Stimulated activated CD8-positive, alpha-beta memory T cell treated with anti-CD3 and anti-CD28 coated beads, Interleukin-15, amount 100 ng/mL, for 48 hours (primary cell): ENCODE measurements at regions not wholly inside any gene's neighbourhood (a gene's known extent, or its start where the extent isn't known, plus 50 kb on each side); places are given as distances from the start of the nearest gene placed in this dataset.
"Not testable (repeated sequence)": the region's sequence is repeated elsewhere in the genome, so short reads cannot be mapped to it uniquely, and the experiment has no call there.

Source experiments
- DNase-seq, 2 donors: peaks; one replicate each; pipeline ENCODE4 v3.0.0-alpha.2; 2020; ENCODE audit warnings: low read depth in 2 of 2

DNA sequence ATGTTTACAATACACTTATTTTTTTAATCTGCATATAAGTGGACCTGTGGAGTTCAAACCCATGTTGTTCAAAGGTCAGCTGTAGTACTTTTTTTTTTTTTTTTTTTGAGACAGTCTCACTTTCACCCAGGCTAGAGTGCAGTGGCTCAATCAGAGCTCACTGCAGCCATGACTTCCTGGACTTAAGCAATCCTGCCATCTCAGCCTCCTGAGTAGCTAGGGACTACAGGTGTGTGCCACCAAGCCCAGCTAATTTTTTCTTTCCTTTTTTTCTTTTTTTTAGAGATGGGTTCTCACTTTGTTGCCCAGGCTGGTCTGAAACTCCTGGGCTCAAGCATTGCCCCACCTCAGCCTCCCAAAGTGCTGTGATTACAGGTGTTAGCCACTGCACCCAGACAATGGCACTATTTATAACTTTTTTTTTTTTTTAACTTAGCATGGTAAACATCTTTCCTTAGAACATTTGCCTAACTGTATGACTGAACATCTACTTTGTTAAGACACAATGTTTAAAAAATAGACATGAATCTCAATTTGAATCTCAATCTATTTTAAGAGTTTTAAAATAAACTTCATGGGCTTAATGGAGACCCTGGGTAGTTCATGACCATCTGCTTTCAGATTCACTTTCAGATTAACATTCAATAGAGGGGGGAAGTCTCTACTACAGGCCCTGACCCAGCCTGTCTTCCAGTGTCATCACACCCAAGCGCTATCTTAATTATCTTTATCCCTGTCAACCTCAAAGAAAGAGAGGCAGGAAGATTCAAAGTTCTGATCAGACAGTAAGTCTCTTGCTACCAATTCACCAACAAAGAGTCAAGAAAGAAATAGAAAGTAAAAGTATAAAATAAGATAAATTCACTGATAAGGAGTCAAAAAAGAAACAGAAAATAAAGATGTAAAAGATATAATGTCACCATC is 97.7 kb upstream of the DOCK9 start:
- DNase-seq = no peak

DNA sequence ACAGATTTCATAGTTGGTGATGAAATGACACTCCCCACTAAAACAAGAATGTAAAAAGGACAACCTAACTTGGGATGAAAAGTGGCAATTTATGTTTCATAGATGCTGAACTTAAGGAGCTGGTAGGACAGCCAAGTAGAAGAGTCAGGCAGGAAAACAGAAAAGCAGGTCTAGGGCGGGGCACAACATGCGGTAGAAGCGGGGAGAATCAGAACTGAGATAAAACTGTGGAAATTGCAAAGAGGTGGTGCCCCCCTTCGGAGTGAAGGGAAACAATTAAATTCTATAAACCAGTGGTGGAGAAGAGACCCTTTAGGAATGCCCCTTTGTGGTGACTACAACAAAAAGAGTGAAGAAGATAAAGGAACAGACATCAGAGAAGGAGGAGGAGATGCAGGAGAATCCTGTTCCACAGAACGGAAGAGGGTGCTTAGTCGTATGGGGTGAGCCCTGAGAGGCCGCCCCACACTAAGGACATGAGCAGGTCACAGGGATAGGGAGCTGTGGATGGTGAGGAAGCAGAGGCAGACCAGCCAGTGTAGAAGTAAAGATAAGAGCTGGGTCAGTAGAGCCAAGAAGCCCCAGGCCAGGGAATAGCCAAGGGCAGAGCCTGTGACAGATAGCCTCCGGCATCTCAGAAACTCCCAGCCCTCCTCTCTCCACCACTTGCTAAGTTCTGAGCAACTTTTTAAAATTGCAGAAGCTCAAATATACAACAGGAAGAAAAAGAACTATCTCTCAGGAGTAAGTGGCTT is 100.3 kb upstream of the DOCK9 start:
- DNase-seq = no peak

DNA sequence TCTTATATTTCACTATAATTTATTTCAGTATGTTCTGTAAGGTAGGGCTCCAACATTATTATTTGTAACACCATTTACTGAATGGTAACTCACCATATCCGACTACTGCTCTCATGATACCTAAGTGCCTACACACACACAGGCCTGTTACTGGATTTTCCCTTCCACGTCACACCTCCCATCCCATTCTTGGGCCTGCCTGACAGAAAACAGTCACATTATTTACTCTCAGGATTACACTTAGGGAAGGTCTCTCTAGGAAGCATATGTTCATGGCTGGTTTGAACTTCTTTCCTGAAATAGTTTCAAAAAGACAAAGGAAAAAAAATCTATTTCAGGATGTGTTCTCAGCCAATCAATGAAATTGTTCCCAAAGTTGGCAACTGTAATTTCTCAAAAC is 102.3 kb upstream of the DOCK9 start:
- no peak for DNase-seq

DNA sequence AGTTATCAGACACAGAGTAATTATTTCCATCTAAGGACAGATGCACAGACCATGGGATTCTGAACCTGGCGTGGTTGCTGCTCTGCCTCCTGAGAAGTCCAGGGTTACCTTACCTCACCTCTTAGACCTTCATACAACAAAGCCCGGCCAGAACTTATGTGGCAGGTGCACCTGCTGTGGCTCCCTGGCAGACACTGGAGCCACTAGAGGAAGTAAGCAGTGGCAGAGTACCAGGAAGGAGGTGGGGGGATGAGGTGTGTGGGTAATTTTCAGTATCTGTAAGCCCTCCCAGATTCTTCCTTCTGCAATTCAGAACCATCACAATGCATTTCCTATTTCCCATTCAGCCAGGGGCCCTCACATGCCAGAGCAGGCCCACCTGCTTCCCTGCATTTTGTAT is 106.1 kb upstream of the DOCK9 start:
- no peak for DNase-seq

DNA sequence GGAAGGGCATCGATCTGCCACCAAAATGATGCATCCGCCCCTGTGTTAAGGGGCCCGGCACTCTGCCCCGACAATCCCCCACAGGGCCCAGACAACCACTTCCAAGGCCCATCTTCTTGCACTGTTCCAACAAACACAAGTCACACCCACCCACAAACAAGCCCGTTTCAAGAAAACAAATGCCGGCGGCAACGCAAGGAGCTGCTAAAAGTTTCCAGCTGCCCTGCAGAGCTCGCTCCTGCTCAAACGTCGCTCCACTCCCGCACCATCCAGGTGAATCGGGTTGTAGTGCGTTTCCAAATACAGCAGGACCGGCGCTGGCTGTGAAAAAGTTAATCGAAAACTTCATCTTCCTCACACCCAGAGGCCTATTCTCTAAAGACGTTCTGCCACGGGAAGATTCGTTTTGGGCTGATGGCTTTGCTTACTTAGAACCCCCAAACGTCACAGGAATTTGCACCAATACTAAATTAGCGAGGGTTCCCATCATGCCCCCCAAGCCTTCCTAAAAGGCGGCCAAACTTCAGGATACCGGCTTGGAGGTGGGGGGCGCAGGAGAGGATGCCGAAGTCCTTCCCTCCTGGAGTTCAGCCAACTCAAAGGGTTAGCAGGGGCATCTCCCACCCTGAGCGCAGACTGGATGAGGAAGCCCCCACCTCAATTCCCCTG is 107.4 kb upstream of the DOCK9 start:
- no peak for DNase-seq

DNA sequence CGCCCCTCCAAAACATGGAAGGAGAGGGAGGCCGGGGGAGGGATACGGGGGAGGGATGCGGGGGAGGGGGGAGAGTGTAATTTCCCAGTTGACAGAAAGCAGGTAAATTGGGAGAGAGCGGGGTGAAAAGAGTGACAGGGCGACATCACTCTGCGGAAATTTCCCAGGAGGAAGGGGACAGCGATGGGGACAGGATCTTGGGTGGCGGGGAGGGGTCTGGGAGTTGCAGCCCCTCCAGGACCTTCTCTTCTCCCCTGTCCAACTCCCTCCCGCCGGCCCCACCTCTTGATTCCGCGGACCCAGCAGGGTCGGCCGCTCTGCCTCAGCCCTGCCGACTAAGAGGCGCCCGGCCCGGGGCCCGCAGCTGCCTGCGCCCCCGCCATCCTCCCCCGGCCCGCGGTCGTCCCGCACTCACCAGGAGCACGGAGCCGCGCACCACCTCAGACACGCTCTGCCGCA is 108.0 kb upstream of the DOCK9 start:
- DNase-seq = peak in 1 of 2 donors; percentile 52

DNA sequence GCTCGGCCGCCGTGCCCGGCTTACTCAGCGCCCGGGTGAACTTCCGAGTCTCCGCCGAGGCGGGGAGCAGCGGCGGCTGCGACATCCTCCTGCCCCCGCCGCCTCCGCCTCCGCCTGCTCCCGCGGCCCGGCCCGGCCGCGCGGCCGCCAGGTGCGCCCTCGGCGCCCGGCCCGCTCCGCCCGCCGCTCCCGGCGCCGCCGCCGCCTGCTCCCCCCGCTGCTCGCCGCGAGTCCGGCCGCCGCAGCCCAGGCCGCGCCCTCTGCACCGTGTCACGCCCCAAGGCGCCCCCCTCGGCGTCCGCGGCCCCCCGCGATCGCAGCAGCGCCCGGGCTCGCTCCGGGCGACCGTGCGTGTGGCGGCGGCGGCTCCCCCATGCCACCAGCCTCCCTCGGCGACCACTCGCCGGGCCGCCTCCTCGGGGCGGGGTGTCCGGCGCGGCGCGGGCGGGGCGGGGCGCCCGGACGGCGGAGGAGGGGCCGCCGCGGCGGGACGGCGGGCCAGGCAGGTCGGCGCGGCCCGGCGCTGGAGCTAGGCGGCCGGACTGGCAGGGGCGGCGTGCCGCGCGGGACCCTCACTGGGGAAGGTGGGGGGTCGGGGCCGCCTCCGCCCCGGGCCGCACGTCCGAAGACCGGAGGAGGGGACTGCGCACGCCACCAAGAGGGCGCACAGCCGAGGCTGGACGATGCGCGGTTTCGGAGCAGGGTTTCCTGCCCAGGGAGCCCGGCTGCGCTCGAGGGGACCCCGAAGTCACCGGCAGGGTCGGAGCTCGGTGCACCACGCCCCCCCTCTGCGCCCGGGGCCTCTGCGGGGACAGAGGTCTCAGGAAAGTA is 108.6 kb upstream of the DOCK9 start:
- DNase-seq = peak; percentile 31 to 59

DNA sequence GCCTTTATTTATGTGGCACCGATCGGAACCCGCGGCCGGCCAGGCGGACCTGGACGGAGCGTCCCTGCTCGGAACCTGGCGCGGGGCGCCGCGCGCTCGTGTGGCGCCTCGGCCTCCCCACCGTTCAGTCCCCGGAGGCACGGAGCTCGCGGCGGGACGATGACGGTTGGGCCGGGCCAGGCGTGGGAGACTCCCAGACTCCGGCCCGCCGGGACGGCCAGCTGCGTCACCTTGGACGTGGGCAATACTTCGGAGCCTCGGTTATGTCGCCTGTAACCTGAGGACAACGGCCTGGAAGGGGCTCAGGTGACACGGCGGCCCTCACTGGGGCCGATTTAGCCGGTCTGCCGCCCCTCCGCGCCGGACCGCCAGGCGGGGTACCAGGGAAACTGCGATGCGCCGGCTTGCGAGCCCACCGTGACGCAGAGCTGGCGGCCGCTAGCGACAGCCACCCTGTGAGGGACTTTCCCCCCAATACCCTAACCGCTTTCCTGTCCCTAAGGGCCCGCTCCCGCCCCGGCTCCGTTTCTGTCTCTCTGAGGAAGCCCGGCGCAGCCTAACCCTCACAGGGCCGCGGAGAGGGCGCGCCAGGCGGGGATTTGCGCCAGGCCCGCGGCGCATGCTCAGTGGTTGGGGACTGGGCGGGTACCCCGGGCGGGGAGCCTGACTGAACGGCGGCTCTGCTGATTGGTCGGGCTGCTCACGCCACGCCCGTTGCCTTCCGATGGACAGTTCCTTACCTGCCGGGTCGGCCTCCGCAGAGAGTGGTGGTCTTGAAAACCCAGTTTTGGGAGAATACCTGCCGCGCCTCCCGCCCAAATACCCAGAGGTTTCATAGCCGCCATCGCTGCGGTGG is 109.5 kb upstream of the DOCK9 start:
- DNase-seq = peak; percentile 90

DNA sequence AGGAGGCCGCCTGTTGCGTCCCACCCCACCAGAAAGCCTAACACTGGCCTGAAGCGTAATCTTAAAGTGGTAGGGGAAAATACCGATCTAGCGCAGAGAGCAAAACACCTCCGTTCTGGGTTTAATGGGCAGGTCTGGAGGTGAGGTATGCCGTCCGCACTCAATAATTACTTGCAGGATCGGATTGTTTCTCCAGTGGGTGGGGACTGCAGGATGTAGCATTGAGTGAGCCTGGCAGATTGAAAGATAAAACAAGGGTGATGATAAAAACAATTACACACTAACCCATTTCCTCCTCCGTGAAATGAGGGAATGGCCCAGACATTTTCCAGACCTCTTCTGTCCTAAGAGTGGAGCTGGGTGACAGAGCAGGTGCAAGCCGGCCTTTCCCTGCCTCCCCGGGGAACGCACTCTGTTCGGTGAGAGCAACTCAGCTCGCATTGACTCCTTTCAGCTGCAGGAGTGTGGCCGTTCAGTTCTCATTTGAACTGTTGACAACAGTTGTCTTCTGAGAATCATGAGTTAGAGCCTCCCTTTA is 110.2 kb upstream of the DOCK9 start:
- DNase-seq = no peak

DNA sequence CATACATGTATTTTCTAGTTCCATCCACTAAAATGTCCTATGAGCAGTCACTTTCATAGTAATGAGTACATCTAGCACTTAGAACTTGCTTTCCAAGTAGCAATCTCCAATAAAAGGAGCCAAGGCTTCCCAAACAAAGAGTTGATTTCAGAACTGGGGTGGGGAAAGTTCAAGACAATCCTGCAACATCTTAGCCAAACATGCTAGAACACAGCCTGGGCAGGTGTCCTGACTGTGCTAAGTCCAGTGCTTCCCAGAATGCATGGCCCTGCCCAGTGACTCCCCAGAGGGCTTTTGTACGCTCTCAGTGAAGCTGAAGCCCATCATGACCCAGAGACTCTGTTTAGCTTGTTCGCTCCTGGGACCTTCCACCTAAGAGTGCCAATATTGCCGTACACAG is 106.7 kb upstream of the UBAC2 start:
- no peak for DNase-seq

DNA sequence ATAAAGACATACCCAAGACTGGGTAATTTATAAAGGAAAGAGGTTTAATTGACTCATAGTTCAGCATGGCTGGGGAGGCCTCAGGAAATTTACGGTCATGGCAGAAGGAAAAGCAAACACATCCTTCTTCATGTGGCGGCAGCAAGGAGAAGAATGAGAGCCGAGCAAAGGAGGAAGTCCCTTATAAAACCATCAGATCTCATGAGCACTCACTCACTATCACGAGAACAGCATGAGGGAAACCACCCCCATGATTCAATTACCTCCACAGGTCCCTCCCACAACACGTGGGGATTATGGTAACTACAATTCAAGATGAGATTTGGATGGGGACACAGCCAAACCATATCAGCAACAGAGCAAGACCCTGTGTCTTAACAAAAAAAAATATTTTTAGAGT is 98.8 kb upstream of the UBAC2 start:
- DNase-seq = not testable (repeated sequence)

DNA sequence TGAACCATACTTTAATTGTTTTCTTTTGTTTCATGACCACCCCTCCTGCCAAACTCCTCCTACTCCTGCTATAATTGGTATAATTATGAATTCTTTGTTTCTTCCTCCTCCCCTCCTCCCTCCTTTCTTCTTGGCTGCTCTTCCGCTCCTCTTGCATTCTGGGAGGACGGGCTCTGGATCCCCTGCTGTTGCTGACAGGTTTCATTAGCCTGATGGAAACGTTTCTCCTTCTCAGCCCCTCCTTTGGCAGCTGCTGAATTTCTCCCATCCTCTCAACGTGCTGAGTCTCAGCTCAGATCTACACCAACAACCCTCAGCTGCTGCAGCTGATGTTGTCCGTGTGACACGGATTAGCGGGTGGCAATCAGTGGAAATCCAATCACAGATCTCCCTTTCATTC is 97.1 kb upstream of the UBAC2 start:
- DNase-seq = no peak

DNA sequence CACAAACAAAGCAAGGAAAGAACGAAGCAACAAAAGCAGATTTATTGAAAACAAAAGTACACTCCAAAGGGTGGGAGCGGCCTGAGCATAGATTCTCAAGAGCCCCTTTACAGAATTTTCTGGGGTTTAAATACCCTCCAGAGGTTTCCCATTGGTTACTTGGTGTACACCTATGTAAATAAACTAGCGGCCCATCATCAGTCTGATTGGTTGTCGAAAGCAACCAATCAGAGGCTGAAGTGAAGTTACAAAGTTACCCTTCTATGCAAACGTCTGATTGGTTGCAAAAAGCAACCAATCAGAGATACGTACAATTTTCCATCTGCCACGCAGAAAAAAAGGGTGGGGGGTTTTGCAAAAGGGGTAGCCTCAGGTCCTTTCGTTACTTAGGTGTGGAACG is 96.3 kb upstream of the UBAC2 start:
- DNase-seq = no peak

DNA sequence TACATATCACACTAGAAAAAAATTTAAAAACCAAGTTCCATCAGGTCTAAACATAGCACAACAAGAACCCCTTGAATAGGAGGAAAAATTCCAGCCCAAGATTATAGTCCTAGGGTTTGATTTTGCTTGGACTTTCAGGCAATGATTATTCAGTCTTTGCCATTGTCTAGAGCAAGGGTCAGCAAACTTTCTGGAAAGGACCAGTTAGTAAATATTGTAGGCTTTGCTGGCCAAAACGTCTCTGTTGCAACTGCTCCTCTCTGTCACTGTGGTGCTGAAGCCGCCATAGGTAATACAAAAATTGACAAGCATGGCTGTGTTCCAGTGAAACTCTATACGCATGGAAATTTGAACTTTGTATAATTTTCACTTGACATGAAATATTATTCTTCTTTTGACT is 95.5 kb upstream of the UBAC2 start:
- DNase-seq = no peak

DNA sequence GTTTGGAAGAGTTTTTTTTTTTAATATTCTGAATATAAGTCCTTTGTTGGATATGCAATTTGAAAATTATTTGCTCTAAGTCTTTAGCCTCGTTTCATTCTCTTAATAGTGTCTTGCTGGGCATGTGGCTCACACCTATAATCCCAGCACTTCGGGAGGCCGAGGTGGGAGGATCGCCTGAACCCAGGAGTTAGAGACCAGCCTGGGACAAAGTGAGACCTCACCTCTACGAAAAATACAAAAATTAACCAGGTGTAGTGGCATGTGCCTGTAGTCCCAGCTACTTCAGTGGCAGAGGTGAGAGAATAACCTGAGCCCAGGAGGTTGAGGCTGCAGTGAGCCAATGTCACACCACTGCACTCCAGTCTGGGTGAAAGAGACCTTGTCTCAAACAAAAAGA is 87.3 kb upstream of the UBAC2 start:
- DNase-seq = no peak

DNA sequence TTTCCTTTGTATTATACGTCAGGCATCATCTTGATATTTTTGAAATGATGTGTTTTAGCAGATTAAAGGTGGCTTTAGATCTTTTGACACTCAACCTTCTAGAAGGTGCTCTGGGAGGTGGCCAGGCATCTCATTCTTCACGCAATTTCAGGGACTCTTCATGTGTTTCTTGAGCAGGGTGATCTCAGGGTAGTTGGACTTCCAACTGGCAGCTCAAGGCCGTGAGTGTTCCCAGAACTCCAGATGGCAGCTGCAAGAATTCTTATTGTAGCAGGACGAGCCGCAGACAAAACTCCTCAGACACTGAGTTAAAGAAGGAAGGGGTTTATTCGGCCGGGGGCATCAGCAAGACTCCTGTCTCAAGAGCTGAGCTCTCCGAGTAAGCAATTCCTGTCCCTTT is 82.5 kb upstream of the UBAC2 start:
- DNase-seq = no peak

DNA sequence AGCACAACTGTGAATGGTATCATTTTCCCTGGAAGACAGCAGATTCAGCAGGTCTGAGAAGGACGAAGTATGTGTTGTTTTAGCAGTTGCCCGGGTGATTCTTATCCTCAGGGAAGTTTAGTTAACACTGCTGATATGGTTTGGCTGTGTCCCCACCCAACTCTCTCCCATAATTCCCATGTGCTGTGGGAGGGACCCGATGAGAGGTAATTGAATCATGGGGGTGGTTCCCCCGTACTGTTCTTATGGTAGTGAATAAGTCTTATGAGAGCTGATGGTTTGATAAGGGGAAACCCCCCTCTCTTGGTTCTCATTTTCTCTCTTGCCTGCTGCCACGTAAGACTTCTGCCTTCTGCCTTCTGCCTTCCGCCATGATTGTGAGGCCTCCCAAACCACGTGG is 81.0 kb upstream of the UBAC2 start:
- peak in 1 of 2 donors; percentile 28 for DNase-seq

DNA sequence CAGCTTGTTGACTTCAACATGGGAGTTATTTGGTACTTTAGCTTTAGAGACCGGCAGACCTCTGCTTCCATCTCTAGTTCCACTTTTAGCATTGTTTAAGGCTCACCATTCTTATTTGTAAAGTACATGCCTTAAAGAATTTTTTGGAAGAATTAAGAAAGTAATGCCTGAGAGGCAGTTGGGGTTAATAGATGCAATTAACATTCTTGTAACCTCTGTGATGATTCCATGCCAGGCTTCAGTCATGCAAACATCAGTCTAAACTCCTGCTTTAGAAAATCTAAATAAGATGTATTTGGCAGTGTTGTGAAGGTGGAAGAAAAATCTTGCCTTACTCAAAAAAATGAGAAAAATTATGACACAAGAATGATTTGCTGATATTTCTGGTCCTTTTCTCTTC is 79.9 kb upstream of the UBAC2 start:
- no peak for DNase-seq

DNA sequence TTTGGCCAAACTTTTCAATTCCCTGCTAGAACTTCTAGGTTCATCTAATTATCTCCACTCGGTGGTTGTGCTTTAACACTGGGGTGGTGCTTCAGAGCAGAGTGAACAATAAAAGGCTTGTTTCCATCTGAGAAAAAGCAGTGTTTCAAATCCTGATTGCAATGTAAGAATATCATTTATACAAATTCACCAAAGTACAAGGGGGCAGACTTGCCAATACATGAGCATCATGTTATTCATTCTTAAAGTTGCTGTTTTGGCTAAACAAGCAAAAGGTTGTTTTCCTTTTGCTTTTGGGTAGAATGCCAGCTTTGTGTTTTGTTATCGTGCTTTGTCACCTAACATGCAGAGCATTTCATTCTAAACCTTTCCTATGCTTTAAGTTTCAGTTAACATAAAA is 78.5 kb upstream of the UBAC2 start:
- DNase-seq = no peak
